ENCODE measurements at regions not wholly inside any gene's neighbourhood (a gene's known extent, or its start where the extent isn't known, plus 50 kb on each side); places are given as distances from the start of the nearest gene placed in this dataset.

DNA sequence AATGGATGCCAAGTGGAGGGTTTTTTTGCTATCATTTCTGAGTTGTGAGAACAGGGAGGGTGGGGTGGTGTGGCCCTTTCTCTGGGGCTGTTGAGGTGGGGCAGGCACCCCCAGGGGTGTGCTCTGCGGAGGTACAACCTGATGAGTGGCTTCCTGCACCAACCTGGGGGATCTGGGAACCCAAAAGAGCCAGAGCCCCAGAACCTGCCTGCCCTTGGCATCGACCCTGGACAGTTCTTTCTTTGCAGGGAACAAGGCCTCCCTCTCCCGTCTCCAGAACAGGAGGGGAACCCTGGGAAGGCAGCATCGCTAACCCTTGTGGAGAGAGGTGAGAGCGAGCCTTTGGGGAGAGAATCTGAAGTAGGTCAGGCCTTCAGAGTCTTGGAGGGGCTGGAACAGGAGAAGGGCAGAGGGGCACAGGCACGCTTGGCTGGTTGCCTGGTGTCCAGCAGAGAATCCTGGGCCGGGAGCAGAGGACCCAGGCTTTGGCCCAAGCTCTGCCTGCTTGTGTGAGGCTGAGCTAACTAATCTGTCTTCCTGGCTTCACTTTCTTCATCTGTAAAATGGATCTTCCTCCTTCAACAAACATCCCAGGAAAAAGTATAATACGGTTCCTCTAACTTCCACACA is 84.9 kb downstream of the RHOB start:
- H3K4me2 ChIP-seq (ENCODE audit: low read length), result no peak overlapping the region
- H3K79me2 ChIP-seq, result no peaks in the 10 kb centered on the region
- H3K27ac ChIP-seq, result no peak overlapping the region
- no peak overlapping the region for H3K9ac ChIP-seq
- no peak overlapping the region for H2AFZ ChIP-seq
- H3K36me3 ChIP-seq (ENCODE audit: control insufficient read depth, insufficient read depth, low read length), result no peaks in the 10 kb centered on the region
- H3K4me1 ChIP-seq, result no peaks in the 10 kb centered on the region
- no peaks in the 10 kb centered on the region for H3K9me3 ChIP-seq (ENCODE audit: control insufficient read depth, low read length)
- no peak overlapping the region for H3K4me3 ChIP-seq (ENCODE audit: low read depth, low read length)
- no peaks in the 10 kb centered on the region for H3K27me3 ChIP-seq (ENCODE audit: control insufficient read depth, insufficient read depth, low read length)
- TF ChIP-seq CTCF (IDR thresholded peaks at IDR 0.05), result no peak

- no peak for TF ChIP-seq CTCF (IDR thresholded peaks at IDR 0.05)
- H3K4me2 ChIP-seq (ENCODE audit: low read length), result no peak overlapping the region
- no peak overlapping the region for H3K4me3 ChIP-seq (ENCODE audit: low read depth, low read length)
- no peaks in the 10 kb centered on the region for H3K27me3 ChIP-seq (ENCODE audit: control insufficient read depth, insufficient read depth, low read length)
- H3K27ac ChIP-seq, result no peak overlapping the region
- H2AFZ ChIP-seq, result no peak overlapping the region
- H3K9ac ChIP-seq, result no peak overlapping the region
- H3K4me1 ChIP-seq, result no peaks in the 10 kb centered on the region
- no peaks in the 10 kb centered on the region for H3K9me3 ChIP-seq (ENCODE audit: control insufficient read depth, low read length)
- H3K79me2 ChIP-seq, result no peaks in the 10 kb centered on the region
- H3K36me3 ChIP-seq (ENCODE audit: control insufficient read depth, insufficient read depth, low read length), result no peaks in the 10 kb centered on the region
Observed at GRCh38 chr2:20532634-20533437, 86.0 kb downstream of the RHOB start.

- no peak overlapping the region for H3K4me2 ChIP-seq (ENCODE audit: low read length)
- no peaks in the 10 kb centered on the region for H3K27me3 ChIP-seq (ENCODE audit: control insufficient read depth, insufficient read depth, low read length)
- TF ChIP-seq CTCF (IDR thresholded peaks at IDR 0.05), result no peak
- H3K9me3 ChIP-seq (ENCODE audit: control insufficient read depth, low read length), result no peaks in the 10 kb centered on the region
- no peaks in the 10 kb centered on the region for H3K4me1 ChIP-seq
- H3K27ac ChIP-seq, result no peak overlapping the region
- no peak overlapping the region for H2AFZ ChIP-seq
- no peaks in the 10 kb centered on the region for H3K36me3 ChIP-seq (ENCODE audit: control insufficient read depth, insufficient read depth, low read length)
- no peak overlapping the region for H3K9ac ChIP-seq
- no peaks in the 10 kb centered on the region for H3K79me2 ChIP-seq
- no peak overlapping the region for H3K4me3 ChIP-seq (ENCODE audit: low read depth, low read length)
Observed at GRCh38 chr2:20533993-20534622, 87.2 kb downstream of the RHOB start.

- no peak overlapping the region for H3K4me2 ChIP-seq (ENCODE audit: low read length)
- H3K79me2 ChIP-seq, result no peaks in the 10 kb centered on the region
- H3K9ac ChIP-seq, result no peak overlapping the region
- no peaks in the 10 kb centered on the region for H3K9me3 ChIP-seq (ENCODE audit: control insufficient read depth, low read length)
- no peak overlapping the region for H2AFZ ChIP-seq
- H3K4me3 ChIP-seq (ENCODE audit: low read depth, low read length), result no peak overlapping the region
- TF ChIP-seq CTCF (IDR thresholded peaks at IDR 0.05), result no peak
- H3K27me3 ChIP-seq (ENCODE audit: control insufficient read depth, insufficient read depth, low read length), result no peaks in the 10 kb centered on the region
- no peaks in the 10 kb centered on the region for H3K36me3 ChIP-seq (ENCODE audit: control insufficient read depth, insufficient read depth, low read length)
- no peak overlapping the region for H3K27ac ChIP-seq
- no peaks in the 10 kb centered on the region for H3K4me1 ChIP-seq
Observed at GRCh38 chr2:20534913-20535801, 88.3 kb downstream of the RHOB start.
